Heart left ventricle (tissue), 16 donors: ENCODE measurements at regions not wholly inside any gene's neighbourhood (a gene's known extent, or its start where the extent isn't known, plus 50 kb on each side); places are given as distances from the start of the nearest gene placed in this dataset.
"Not testable (repeated sequence)": the region's sequence is repeated elsewhere in the genome, so short reads cannot be mapped to it uniquely, and the experiment has no call there.

ENCODE experiments used
- ATAC-seq, 4 donors: fragments of 200-7000 bp; cut with Tn5 transposase; one replicate each; pipeline ENCODE4 v1.9.1; 2020 to 2022; ENCODE audit warnings: moderate library complexity in 4 of 4, mild to moderate bottlenecking in 3 of 4, moderate number of reproducible peaks in 1 of 4
- DNase-seq, 5 donors: peaks; one replicate each; pipeline ENCODE4 v3.0.0-alpha.2; 2020
- H3K27ac ChIP-seq, 12 donors: fragments of 200-600 bp; sonication (generic) in 4 of 12; one replicate each; pipeline versions ENCODE4 v1.5.0 to v1.8.0; 2016 to 2022; ENCODE audit warnings: mild to moderate bottlenecking in 2 of 12
- H3K27me3 ChIP-seq, 9 donors: fragments of 200-600 bp; sonication (generic) in 2 of 9; one replicate each; pipeline versions ENCODE4 v1.5.1 to v1.8.0; 2016 to 2022; ENCODE audit warnings: mild to moderate bottlenecking in 3 of 9
- H3K36me3 ChIP-seq, 9 donors: fragments of 200-600 bp; sonication (generic) in 2 of 9; one replicate each; pipeline versions ENCODE4 v1.5.0 to v1.8.0; 2018 to 2022; ENCODE audit warnings: mild to moderate bottlenecking in 2 of 9
- H3K4me1 ChIP-seq, 12 donors: fragments of 200-600 bp; sonication (generic) in 4 of 12; one replicate each; pipeline versions ENCODE4 v1.5.0 to v1.8.0; 2016 to 2022; ENCODE audit warnings: mild to moderate bottlenecking in 3 of 12
- H3K4me3 ChIP-seq, 12 donors: fragments of 200-600 bp; sonication (generic) in 4 of 12; one replicate each; pipeline versions ENCODE4 v1.5.0 to v1.8.0; 2017 to 2022; ENCODE audit warnings: mild to moderate bottlenecking in 9 of 12, moderate library complexity in 4 of 12
- H3K9me3 ChIP-seq, 12 donors: fragments of 200-600 bp; sonication (generic) in 4 of 12; one replicate each; pipeline versions ENCODE4 v1.5.0 to v1.8.0; 2016 to 2022; ENCODE audit warnings: mild to moderate bottlenecking in 1 of 12
- CTCF ChIP-seq, 12 donors: fragments of 200-600 bp; sonication (generic) in 4 of 12; IDR thresholded peaks; one replicate each; pipeline versions ENCODE4 v1.5.0 to v1.8.0; 2018 to 2022; ENCODE audit warnings: antibody characterized with exemption in 12 of 12, mild to moderate bottlenecking in 5 of 12
- POLR2A ChIP-seq, 2 donors: fragments of 450-650 bp; IDR thresholded peaks; one replicate each; pipeline ENCODE4 v1.6.1; 2017; ENCODE audit warnings: antibody characterized with exemption in 2 of 2, mild to moderate bottlenecking in 2 of 2, moderate library complexity in 2 of 2
- WGBS, 4 donors: extraction: QIAGEN DNeasy Blood & Tissue Kit in 2 of 4; methylation state at CpG; one replicate each; pipeline versions ENCODE4 v1.1.5 to v1.1.7; 2013 to 2018; 5-methylcytosine and 5-hydroxymethylcytosine counted together
- intact Hi-C, 10 donors: fragments of 100-400 bp; cut with DNase I; formaldehyde crosslinking; loops; one replicate each; pipeline versions ENCODE4 v1.11.1 to v1.14.2; 2022
- donor health status: ischemic (EF 13 %, LVEDD 7.1; RV severe dilation, severe dysfunction).
- donor health status: healthy with polysubstance abuse.
- donor health status: DM: no; HTN: yes; CAD: no.
- donor health status: DM: no; HTN: no; CAD: no.
- donor health status: ischemic (EF 25% LVEDD 6.9; RV normal size, moderate dysfunction).
- donor health status: ischemic (EF 25% LVEDD 5.7; RV mildly dilated, moderate dysfunction).
- donor health status: healthy.
- donor health status: DM: yes; HTN: yes; CAD: no.
- donor health status: ischemic (EF 35%, LVEDD 5.7; RV mildly dilated, moderate dysfunction).
- donor health status: nonischemic (EF 11% LVEDD 7.7; RV severe dilation, severe dysfunction).
- donor health status: DM: yes; HTN: yes; CAD: no.
- donor health status: PGD.
- donor health status: ischemic (EF 29% LVEDD 5.4; RV normal size, mild dysfunction).
- donor health status: nonischemic (EF 23%, LVEDD 6.1; RV moderate dilation, normal function).

DNA sequence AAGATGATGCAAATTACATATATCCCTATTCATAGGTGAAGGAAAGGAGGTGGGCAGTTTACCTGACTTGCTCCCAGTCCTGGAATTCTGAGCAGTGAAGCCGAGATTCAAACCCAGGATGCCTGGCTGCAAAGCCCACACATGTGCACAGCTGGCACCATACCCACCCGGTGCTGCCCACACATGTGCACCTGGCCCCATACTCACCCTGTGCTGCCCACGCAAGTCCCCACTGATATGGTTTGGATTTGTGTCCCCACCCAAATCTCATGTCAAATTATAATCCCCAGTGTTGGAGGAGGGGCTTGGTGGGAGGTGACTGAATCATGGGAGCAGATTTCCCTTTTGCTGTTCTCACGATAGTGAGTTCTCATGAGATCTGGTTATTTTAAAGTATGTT is 179.2 kb upstream of the C14orf180 start:
- 70 to 80% (median 78%) methylated on average over 4 of the region's 4 CpGs for WGBS, 4 donors
- Histone ChIP-seq H3K4me1 (peaks cover 0 to 5% (median under 1%) of the 10 kb centered on the region in 12 donors), H3K9me3 (peaks cover 0 to 18% (median 5%) of the 10 kb centered on the region in 12 donors), H3K27me3 (peaks cover 0 to 7% (median 0%) of the 10 kb centered on the region in 9 donors), H3K27ac (no peak overlapping the region), H3K4me3 (no peak overlapping the region), H3K36me3 (no peaks in the 10 kb centered on the region)
- intact Hi-C loops = no loop called here
- ATAC-seq (no peak), DNase-seq (no peak)
- TF ChIP-seq CTCF (IDR thresholded peaks at IDR 0.05) (no peak), POLR2A (IDR thresholded peaks at IDR 0.05) (no peak)

- H3K4me3 ChIP-seq = no peak overlapping the region
- H3K9me3 ChIP-seq = peaks cover 0 to 18% (median 5%) of the 10 kb centered on the region in 12 donors
- DNase-seq = no peak
- no peak overlapping the region for H3K27ac ChIP-seq
- H3K4me1 ChIP-seq = no peaks in the 10 kb centered on the region
- no peaks in the 10 kb centered on the region for H3K36me3 ChIP-seq
- TF ChIP-seq POLR2A (IDR thresholded peaks at IDR 0.05) (no peak), CTCF (IDR thresholded peaks at IDR 0.05) (no peak)
- no peak for ATAC-seq
- intact Hi-C loops = no loop called here
- peaks cover 0 to 7% (median 0%) of the 10 kb centered on the region in 9 donors for H3K27me3 ChIP-seq
- WGBS, 4 donors = 89 to 96% (median 93%) methylated on average over 4 of the region's 4 CpGs
Measured at GRCh38 chr14:104401785-104402184, 177.8 kb upstream of the C14orf180 start.

DNA sequence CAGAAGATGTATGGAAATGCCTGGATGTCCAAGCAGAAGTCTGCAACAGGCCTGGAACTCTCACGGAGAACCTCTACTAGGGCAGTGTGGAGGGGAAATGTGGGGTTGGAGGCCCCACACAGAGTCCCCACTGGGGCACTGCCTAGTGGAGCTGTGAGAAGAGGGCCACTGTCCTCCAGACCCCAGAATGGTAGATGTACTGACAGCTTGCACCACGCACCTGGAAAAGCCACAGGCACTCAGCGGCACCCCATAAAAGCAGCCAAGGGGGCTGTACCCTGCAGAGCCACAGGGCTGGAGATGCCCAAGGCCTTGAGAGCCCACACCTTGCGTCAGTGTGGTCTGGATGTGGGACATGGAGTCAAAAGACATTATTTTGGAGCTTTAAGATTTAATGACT is 177.3 kb upstream of the C14orf180 start:
- peaks cover 0 to 15% (median 4%) of the 10 kb centered on the region in 12 donors for H3K9me3 ChIP-seq
- H3K27ac ChIP-seq, H3K4me1 ChIP-seq, intact Hi-C loops, H3K27me3 ChIP-seq, H3K36me3 ChIP-seq, DNase-seq, H3K4me3 ChIP-seq, ATAC-seq: not testable (repeated sequence)
- 95 to 97% (median 97%) methylated on average over 4 of the region's 4 CpGs for WGBS, 4 donors

- no peak overlapping the region for H3K4me3 ChIP-seq
- 83 to 86% (median 85%) methylated on average over 9 to 11 of the region's 11 CpGs for WGBS, 4 donors
- H3K27ac ChIP-seq = no peak overlapping the region
- H3K4me1 ChIP-seq = no peaks in the 10 kb centered on the region
- peaks cover 0 to 7% (median 0%) of the 10 kb centered on the region in 9 donors for H3K27me3 ChIP-seq
- intact Hi-C loops = no loop called here
- TF ChIP-seq POLR2A (IDR thresholded peaks at IDR 0.05) (no peak), CTCF (IDR thresholded peaks at IDR 0.05) (no peak)
- H3K36me3 ChIP-seq = no peaks in the 10 kb centered on the region
- no peak for ATAC-seq
- DNase-seq = peak in 1 of 5 donors; percentile 49
- H3K9me3 ChIP-seq = peaks cover 0 to 7% (median 0%) of the 10 kb centered on the region in 12 donors
Measured at GRCh38 chr14:104403421-104404220, 175.9 kb upstream of the C14orf180 start.
